CD14-positive monocyte (primary cell): ENCODE measurements at regions not wholly inside any gene's neighbourhood (a gene's known extent, or its start where the extent isn't known, plus 50 kb on each side); places are given as distances from the start of the nearest gene placed in this dataset.

Experiments
- DNase-seq, 3 donors: peaks; one replicate each; pipeline ENCODE4 v3.0.0-alpha.2; 2011 to 2022
- H2AFZ ChIP-seq: 2 replicates; pipeline ENCODE4 v1.6.0; 2012; ENCODE audit warnings: mild to moderate bottlenecking, low read depth, low read length, inconsistent platforms; ENCODE audit not compliant: insufficient read depth, poor library complexity, severe bottlenecking
- H3K27ac ChIP-seq, 2 donors: 1 replicate in 1 of 2; 2 replicates in 1 of 2; pipeline ENCODE4 v1.5.1; 2012 to 2013; ENCODE audit warnings: low read length in 2 of 2, control low read depth in 1 of 2, inconsistent platforms in 1 of 2, low read depth in 1 of 2, mild to moderate bottlenecking in 1 of 2
- H3K27me3 ChIP-seq, 2 donors: one replicate each; pipeline versions ENCODE4 v1.6.0 to v1.6.1; 2011 to 2013; ENCODE audit warnings: low read length in 2 of 2; ENCODE audit not compliant: control insufficient read depth in 2 of 2, insufficient read depth in 2 of 2
- H3K36me3 ChIP-seq, 2 donors: replicated peaks in 1 of 2; 1 replicate in 1 of 2; 2 replicates in 1 of 2; pipeline versions ENCODE4 v1.5.1 to v1.6.1; 2012 to 2013; ENCODE audit warnings: low read length in 2 of 2, control low read depth in 1 of 2, inconsistent platforms in 1 of 2, mild to moderate bottlenecking in 1 of 2; ENCODE audit not compliant: insufficient read depth in 2 of 2, control insufficient read depth in 1 of 2
- H3K4me1 ChIP-seq, 2 donors: 1 replicate in 1 of 2; 2 replicates in 1 of 2; pipeline versions ENCODE4 v1.5.1 to v1.6.1; 2012 to 2013; ENCODE audit warnings: low read length in 2 of 2, control low read depth in 1 of 2, inconsistent platforms in 1 of 2, mild to moderate bottlenecking in 1 of 2, moderate library complexity in 1 of 2; ENCODE audit not compliant: insufficient read depth in 2 of 2, control insufficient read depth in 1 of 2
- H3K4me2 ChIP-seq: replicated peaks from 2 replicates; pipeline ENCODE3; 2012; ENCODE audit warnings: low read length, moderate library complexity, mild to moderate bottlenecking; ENCODE audit not compliant: poor library complexity, severe bottlenecking; ENCODE audit errors: extremely low read depth
- H3K4me3 ChIP-seq, 3 experiments: fragments of 200-600 bp in 1 of 3; sonication (generic) in 1 of 3; replicated peaks in 1 of 3; 1 replicate in 2 of 3; 2 replicates in 1 of 3; pipeline ENCODE4 v1.5.1; 2011 to 2013; ENCODE audit warnings: low read length in 3 of 3, mild to moderate bottlenecking in 3 of 3, control low read depth in 2 of 3, low read depth in 2 of 3, inconsistent platforms in 1 of 3, moderate library complexity in 1 of 3
- H3K79me2 ChIP-seq: 2 replicates; pipeline ENCODE4 v1.6.0; 2012; ENCODE audit warnings: mild to moderate bottlenecking, control low read depth, inconsistent platforms, low read length, moderate library complexity; ENCODE audit not compliant: insufficient read depth
- H3K9ac ChIP-seq: 2 replicates; pipeline ENCODE4 v1.6.0; 2017; ENCODE audit warnings: low read length, mild to moderate bottlenecking; ENCODE audit not compliant: insufficient read depth, poor library complexity, severe bottlenecking
- H3K9me3 ChIP-seq, 2 donors: replicated peaks in 1 of 2; 1 replicate in 1 of 2; 2 replicates in 1 of 2; pipeline versions ENCODE4 v1.5.1 to v1.6.1; 2012 to 2013; ENCODE audit warnings: low read length in 2 of 2, control low read depth in 1 of 2; ENCODE audit not compliant: control insufficient read depth in 1 of 2, insufficient read depth in 1 of 2
- H4K20me1 ChIP-seq: 2 replicates; pipeline ENCODE4 v1.6.0; 2012; ENCODE audit warnings: mild to moderate bottlenecking, low read length, control low read depth, moderate library complexity; ENCODE audit not compliant: insufficient read depth
- H3K27ac Mint-ChIP-seq, 7 donors: one replicate each; pipeline ENCODE4 v1.8.0; 2020; ENCODE audit warnings: mild to moderate bottlenecking in 7 of 7, mixed read lengths in 7 of 7, moderate library complexity in 6 of 7, inconsistent platforms in 2 of 7
- H3K27me3 Mint-ChIP-seq, 3 donors: one replicate each; pipeline ENCODE4 v1.8.0; 2021 to 2022; ENCODE audit warnings: low read depth in 3 of 3, mild to moderate bottlenecking in 3 of 3, mixed read lengths in 3 of 3, moderate library complexity in 3 of 3, inconsistent platforms in 1 of 3
- H3K36me3 Mint-ChIP-seq, 2 donors: one replicate each; pipeline ENCODE4 v1.8.0; 2020; ENCODE audit warnings: mixed read lengths in 2 of 2, inconsistent platforms in 1 of 2, mild to moderate bottlenecking in 1 of 2
- H3K4me1 Mint-ChIP-seq: one replicate; pipeline ENCODE4 v1.8.0; 2020; ENCODE audit warnings: mild to moderate bottlenecking, mixed read lengths
- H3K4me3 Mint-ChIP-seq, 2 donors: one replicate each; pipeline ENCODE4 v1.8.0; 2020; ENCODE audit warnings: mild to moderate bottlenecking in 2 of 2, mixed read lengths in 2 of 2, moderate library complexity in 1 of 2
- H3K9me3 Mint-ChIP-seq, 7 donors: one replicate each; pipeline ENCODE4 v1.8.0; 2020 to 2022; ENCODE audit warnings: mixed read lengths in 7 of 7, mild to moderate bottlenecking in 6 of 7, moderate library complexity in 6 of 7, inconsistent platforms in 2 of 7
- CTCF ChIP-seq: fragments of 200-600 bp; IDR thresholded peaks from one replicate; pipeline ENCODE4 v1.8.0; 2022; ENCODE audit warnings: antibody characterized with exemption, mild to moderate bottlenecking
- WGBS: methylation state at CpG from one replicate; pipeline ENCODE4 v1.1.5; 2013; ENCODE audit warnings: missing lambda C conversion rate; ENCODE audit not compliant: insufficient coverage; 5-methylcytosine and 5-hydroxymethylcytosine counted together
- intact Hi-C, 2 donors: fragments of 100-400 bp; cut with micrococcal nuclease; formaldehyde crosslinking; loops; one replicate each; pipeline versions ENCODE4 v1.15.0 to v1.15.1; 2023

- DNase-seq: no peak
- peaks cover 19 to 21% of the 10 kb centered on the region in 2 donors for H3K9me3 ChIP-seq
- H3K27ac ChIP-seq: no peak overlapping the region
- H3K4me2 ChIP-seq: no peak overlapping the region
- H3K27me3 ChIP-seq: no peaks in the 10 kb centered on the region
- no peaks in the 10 kb centered on the region for H3K79me2 ChIP-seq
- TF ChIP-seq CTCF: no peak
- H3K9ac ChIP-seq: no peak overlapping the region
- no peak overlapping the region for H2AFZ ChIP-seq
- no peaks in the 10 kb centered on the region for H4K20me1 ChIP-seq
- Mint-ChIP-seq H3K36me3 (no peaks in the 10 kb centered on the region), H3K27ac (no peak overlapping the region), H3K4me1 (no peaks in the 10 kb centered on the region), H3K4me3 (no peak overlapping the region), H3K9me3 (peaks cover 3 to 22% (median 6%) of the 10 kb centered on the region in 7 donors), H3K27me3 (peaks cover 0 to 3% (median 0%) of the 10 kb centered on the region in 3 donors)
- intact Hi-C loops: no loop called here
- no peak overlapping the region for H3K4me3 ChIP-seq
- no peaks in the 10 kb centered on the region for H3K4me1 ChIP-seq
- WGBS: 16% methylated on average over 5 of the region's 8 CpGs
- no peaks in the 10 kb centered on the region for H3K36me3 ChIP-seq
Measured at GRCh38 chr6:165091121-165091785, 218.2 kb downstream of the C6orf118 start.

GRCh38 chr6:165090242-165090641 is 219.2 kb downstream of the C6orf118 start:
- H3K27ac Mint-ChIP-seq: no peak overlapping the region
- no peaks in the 10 kb centered on the region for H3K79me2 ChIP-seq
- H3K4me1 Mint-ChIP-seq: no peaks in the 10 kb centered on the region
- peaks cover 3 to 18% (median 6%) of the 10 kb centered on the region in 7 donors for H3K9me3 Mint-ChIP-seq
- H3K36me3 ChIP-seq: no peaks in the 10 kb centered on the region
- no peaks in the 10 kb centered on the region for H4K20me1 ChIP-seq
- no peak overlapping the region for H3K4me3 Mint-ChIP-seq
- no peak overlapping the region for H3K4me3 ChIP-seq
- H3K9ac ChIP-seq: no peak overlapping the region
- peaks cover 14 to 19% of the 10 kb centered on the region in 2 donors for H3K9me3 ChIP-seq
- no peak overlapping the region for H2AFZ ChIP-seq
- H3K27me3 Mint-ChIP-seq: peaks cover 0 to 3% (median 0%) of the 10 kb centered on the region in 3 donors
- H3K4me2 ChIP-seq: no peak overlapping the region
- no peaks in the 10 kb centered on the region for H3K27me3 ChIP-seq
- intact Hi-C loops: no loop called here
- no peaks in the 10 kb centered on the region for H3K36me3 Mint-ChIP-seq
- H3K27ac ChIP-seq: no peak overlapping the region
- H3K4me1 ChIP-seq: no peaks in the 10 kb centered on the region
- TF ChIP-seq CTCF: no peak
- no peak for DNase-seq
- WGBS: no CpG with 5 or more reads among the region's 8 CpGs
